ENCODE measurements at regions not wholly inside any gene's neighbourhood (a gene's known extent, or its start where the extent isn't known, plus 50 kb on each side); places are given as distances from the start of the nearest gene placed in this dataset.

DNA sequence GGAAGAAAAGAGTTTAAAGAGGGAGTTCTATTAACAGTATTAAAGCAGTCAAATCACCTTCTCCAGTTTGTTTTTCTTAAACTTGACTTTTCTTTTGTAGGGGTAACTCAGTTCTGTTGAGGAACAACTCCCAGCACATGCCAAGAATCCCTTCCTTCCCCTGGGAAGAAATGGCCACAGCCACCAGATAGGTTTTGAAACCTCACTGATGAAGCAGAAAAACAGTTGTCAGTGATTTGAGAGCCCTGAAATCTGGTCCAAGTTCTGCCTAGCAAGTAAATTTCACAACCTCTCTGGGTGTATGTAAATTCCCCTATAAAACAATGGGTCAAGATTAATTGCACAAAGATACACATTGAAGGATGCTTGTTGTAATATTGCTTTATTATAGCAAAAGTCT lies 167.1 kb downstream of the DHX15 start:
- TF ChIP-seq, protein P1, sequence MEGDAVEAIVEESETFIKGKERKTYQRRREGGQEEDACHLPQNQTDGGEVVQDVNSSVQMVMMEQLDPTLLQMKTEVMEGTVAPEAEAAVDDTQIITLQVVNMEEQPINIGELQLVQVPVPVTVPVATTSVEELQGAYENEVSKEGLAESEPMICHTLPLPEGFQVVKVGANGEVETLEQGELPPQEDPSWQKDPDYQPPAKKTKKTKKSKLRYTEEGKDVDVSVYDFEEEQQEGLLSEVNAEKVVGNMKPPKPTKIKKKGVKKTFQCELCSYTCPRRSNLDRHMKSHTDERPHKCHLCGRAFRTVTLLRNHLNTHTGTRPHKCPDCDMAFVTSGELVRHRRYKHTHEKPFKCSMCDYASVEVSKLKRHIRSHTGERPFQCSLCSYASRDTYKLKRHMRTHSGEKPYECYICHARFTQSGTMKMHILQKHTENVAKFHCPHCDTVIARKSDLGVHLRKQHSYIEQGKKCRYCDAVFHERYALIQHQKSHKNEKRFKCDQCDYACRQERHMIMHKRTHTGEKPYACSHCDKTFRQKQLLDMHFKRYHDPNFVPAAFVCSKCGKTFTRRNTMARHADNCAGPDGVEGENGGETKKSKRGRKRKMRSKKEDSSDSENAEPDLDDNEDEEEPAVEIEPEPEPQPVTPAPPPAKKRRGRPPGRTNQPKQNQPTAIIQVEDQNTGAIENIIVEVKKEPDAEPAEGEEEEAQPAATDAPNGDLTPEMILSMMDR (conservative IDR thresholded peaks at IDR 0.05; ENCODE audit: low read length) = no peak
- no peak for TF ChIP-seq EZH2phosphoT487 (IDR thresholded peaks at IDR 0.05; ENCODE audit: borderline replicate concordance, low read depth, low read length)
